Panc1 (cell line): ENCODE measurements at regions not wholly inside any gene's neighbourhood (a gene's known extent, or its start where the extent isn't known, plus 50 kb on each side); places are given as distances from the start of the nearest gene placed in this dataset.

Source experiments
- ATAC-seq: fragments of 200-7000 bp; cut with Tn5 transposase; 2 replicates; pipeline ENCODE4 v1.9.1; 2020; ENCODE audit warnings: mild to moderate bottlenecking, moderate library complexity
- BruUV-seq: library from RNA; stranded (reverse); fragments of 400-500 nt; replicated peaks from 2 replicates; lab custom pipeline; 2021; lab: Mats Ljungman, UMichigan
- CTCF ChIA-PET: fragments of 300-600 bp; sonication (Branson Sonifier 250); formaldehyde crosslinking; loops from one replicate; lab custom pipeline; 2022; ENCODE audit warnings: antibody characterized with exemption; lab: Charles Lee
- POLR2A ChIA-PET: fragments of 300-600 bp; sonication (Branson Sonifier 250); formaldehyde crosslinking; loops from one replicate; lab custom pipeline; 2022; ENCODE audit warnings: antibody characterized with exemption; lab: Charles Lee
- DNase-seq: peaks from one replicate; pipeline ENCODE4 v3.0.0-alpha.2; 2010; ENCODE audit warnings: low read depth, low spot score
- H3K27ac ChIP-seq: 2 replicates; pipeline ENCODE4 v1.5.1; 2011; ENCODE audit warnings: mild to moderate bottlenecking, low read length, inconsistent platforms
- H3K27me3 ChIP-seq: fragments of 200-500 bp; sonication (Bioruptor generic); 2 replicates; pipeline ENCODE4 v1.6.0; 2014; ENCODE audit warnings: low read length, inconsistent platforms; ENCODE audit not compliant: control insufficient read depth, insufficient read depth
- H3K36me3 ChIP-seq: fragments of 200-500 bp; sonication (Bioruptor generic); 2 replicates; pipeline ENCODE4 v1.5.1; 2014; ENCODE audit warnings: inconsistent platforms, mild to moderate bottlenecking, low read length, moderate library complexity; ENCODE audit not compliant: control insufficient read depth, insufficient read depth
- H3K4me1 ChIP-seq: 2 replicates; pipeline ENCODE4 v1.5.1; 2011; ENCODE audit warnings: inconsistent platforms, mild to moderate bottlenecking, low read length, moderate library complexity; ENCODE audit not compliant: control insufficient read depth, insufficient read depth
- H3K4me3 ChIP-seq, 2 experiments: 2 replicates each; pipeline ENCODE4 v1.5.1; 2011 to 2012; ENCODE audit warnings: low read depth in 2 of 2, low read length in 2 of 2, mild to moderate bottlenecking in 2 of 2, inconsistent platforms in 1 of 2, moderate library complexity in 1 of 2
- H3K9me3 ChIP-seq: fragments of 200-500 bp; sonication (Bioruptor generic); 2 replicates; pipeline ENCODE4 v1.5.1; 2014; ENCODE audit warnings: low read depth, mild to moderate bottlenecking, inconsistent platforms, low read length, moderate library complexity; ENCODE audit not compliant: control insufficient read depth, insufficient read depth
- POLR2AphosphoS5 ChIP-seq: IDR thresholded peaks from 2 replicates; pipeline ENCODE4 v1.6.1; 2012; ENCODE audit warnings: mild to moderate bottlenecking, low read depth, low read length, moderate library complexity
- REST ChIP-seq, 2 experiments: IDR thresholded peaks; 2 replicates each; pipeline ENCODE4 v1.6.1; 2011 to 2012; ENCODE audit warnings: low read depth in 2 of 2, control low read depth in 1 of 2, low read length in 1 of 2, mild to moderate bottlenecking in 1 of 2, moderate library complexity in 1 of 2; ENCODE audit not compliant: insufficient read depth in 1 of 2
- SIN3A ChIP-seq: IDR thresholded peaks from 2 replicates; pipeline ENCODE4 v1.6.1; 2012; ENCODE audit warnings: low read depth, mild to moderate bottlenecking, low read length, moderate library complexity, borderline replicate concordance; ENCODE audit not compliant: insufficient read depth
- TCF7L2 ChIP-seq: IDR thresholded peaks from 2 replicates; pipeline ENCODE4 v1.6.1; 2011; ENCODE audit warnings: mild to moderate bottlenecking, low read depth, low read length, inconsistent platforms
- in situ Hi-C: cut with HindIII; loops from 2 replicates; pipeline ENCODE4 v1.10.0; 2016; ENCODE audit warnings: low sequenced_read_pairs, low pct_unique_long_range_greater_than_20kb
- intact Hi-C: fragments of 100-400 bp; cut with micrococcal nuclease; formaldehyde crosslinking; loops from one replicate; pipeline ENCODE4 v1.10.0; 2022; ENCODE audit not compliant: unreplicated experiment
- TF ChIP-seq, protein P1 (sequence below): fragments of 450-650 bp; IDR thresholded peaks from 2 replicates; pipeline ENCODE4 v1.5.1; 2017; ENCODE audit warnings: mild to moderate bottlenecking

DNA sequence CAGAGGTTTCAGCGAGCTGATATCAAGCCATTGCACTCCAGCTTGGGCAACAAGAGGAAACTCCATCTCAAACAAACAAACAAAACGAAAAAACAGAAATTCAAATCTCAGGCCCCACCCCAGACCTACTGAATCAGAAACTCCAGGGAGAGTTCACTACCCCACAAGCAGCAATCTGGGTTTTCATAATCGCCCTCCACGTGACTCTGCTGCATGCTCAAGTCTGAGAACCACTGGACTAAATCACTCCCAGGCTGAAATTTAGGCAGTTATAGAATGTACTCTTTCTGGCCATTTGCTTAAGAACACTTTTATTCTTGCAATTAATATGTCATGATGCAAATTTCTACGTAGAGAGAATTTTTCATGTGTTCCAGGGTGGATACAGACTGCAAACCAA, 287.3 kb downstream of the USP46 start:
- intact Hi-C loops (no loop called here), in situ Hi-C loops (no loop called here)
- POLR2A ChIA-PET, result no interaction called here
- ATAC-seq (no peak), DNase-seq (no peak)
- TF ChIP-seq TCF7L2, result no peak
- no peak for TF ChIP-seq SIN3A
- no peak for TF ChIP-seq POLR2AphosphoS5
- Histone ChIP-seq H3K4me3 (no peak overlapping the region), H3K27me3 (no peaks in the 10 kb centered on the region), H3K9me3 (no peaks in the 10 kb centered on the region), H3K27ac (no peak overlapping the region), H3K4me1 (no peaks in the 10 kb centered on the region), H3K36me3 (no peaks in the 10 kb centered on the region)
- no TSS peak for BruUV-seq
- CTCF ChIA-PET, result no interaction called here

DNA sequence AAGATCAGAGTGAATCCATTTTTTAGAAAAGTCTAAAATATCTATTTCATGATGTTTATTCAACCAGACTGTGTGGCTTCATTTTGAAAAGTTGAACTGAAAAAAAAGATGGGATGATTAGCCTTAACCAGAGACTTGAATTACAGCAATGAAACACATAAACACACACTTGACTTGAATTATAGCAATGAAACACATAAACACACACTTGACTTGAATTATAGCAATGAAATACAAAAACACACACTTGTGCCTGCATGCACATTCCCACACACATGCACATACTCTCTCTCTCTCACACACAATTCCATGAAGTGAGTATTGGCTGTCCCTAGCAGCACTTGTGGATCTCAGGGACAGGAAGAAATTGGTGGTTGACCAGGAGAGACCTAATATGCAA, 286.8 kb downstream of the USP46 start:
- Histone ChIP-seq H3K36me3 (no peaks in the 10 kb centered on the region), H3K27ac (no peak overlapping the region), H3K27me3 (no peaks in the 10 kb centered on the region), H3K9me3 (no peaks in the 10 kb centered on the region), H3K4me3 (no peak overlapping the region), H3K4me1 (no peaks in the 10 kb centered on the region)
- in situ Hi-C loops (no loop called here), intact Hi-C loops (no loop called here)
- CTCF ChIA-PET, result no interaction called here
- POLR2A ChIA-PET, result no interaction called here
- DNase-seq (no peak), ATAC-seq (no peak)
- TF ChIP-seq POLR2AphosphoS5, result no peak
- no peak for TF ChIP-seq REST (IDR thresholded peaks at IDR 0.05; ENCODE audit: insufficient read depth in 1 of 2, low read depth in 2 of 2, low read length in 1 of 2)
- no TSS peak for BruUV-seq

GRCh38 chr4:52372747-52373146, 286.4 kb downstream of the USP46 start:
- Histone ChIP-seq H3K27me3 (no peaks in the 10 kb centered on the region), H3K4me3 (no peak overlapping the region), H3K27ac (no peak overlapping the region), H3K4me1 (no peaks in the 10 kb centered on the region), H3K36me3 (no peaks in the 10 kb centered on the region), H3K9me3 (no peaks in the 10 kb centered on the region)
- in situ Hi-C loops, result no loop called here
- TF ChIP-seq TCF7L2 (no peak), REST (IDR thresholded peaks at IDR 0.05; ENCODE audit: insufficient read depth in 1 of 2, low read depth in 2 of 2, low read length in 1 of 2) (no peak), POLR2AphosphoS5 (no peak), SIN3A (no peak)
- TF ChIP-seq, protein P1, sequence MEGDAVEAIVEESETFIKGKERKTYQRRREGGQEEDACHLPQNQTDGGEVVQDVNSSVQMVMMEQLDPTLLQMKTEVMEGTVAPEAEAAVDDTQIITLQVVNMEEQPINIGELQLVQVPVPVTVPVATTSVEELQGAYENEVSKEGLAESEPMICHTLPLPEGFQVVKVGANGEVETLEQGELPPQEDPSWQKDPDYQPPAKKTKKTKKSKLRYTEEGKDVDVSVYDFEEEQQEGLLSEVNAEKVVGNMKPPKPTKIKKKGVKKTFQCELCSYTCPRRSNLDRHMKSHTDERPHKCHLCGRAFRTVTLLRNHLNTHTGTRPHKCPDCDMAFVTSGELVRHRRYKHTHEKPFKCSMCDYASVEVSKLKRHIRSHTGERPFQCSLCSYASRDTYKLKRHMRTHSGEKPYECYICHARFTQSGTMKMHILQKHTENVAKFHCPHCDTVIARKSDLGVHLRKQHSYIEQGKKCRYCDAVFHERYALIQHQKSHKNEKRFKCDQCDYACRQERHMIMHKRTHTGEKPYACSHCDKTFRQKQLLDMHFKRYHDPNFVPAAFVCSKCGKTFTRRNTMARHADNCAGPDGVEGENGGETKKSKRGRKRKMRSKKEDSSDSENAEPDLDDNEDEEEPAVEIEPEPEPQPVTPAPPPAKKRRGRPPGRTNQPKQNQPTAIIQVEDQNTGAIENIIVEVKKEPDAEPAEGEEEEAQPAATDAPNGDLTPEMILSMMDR, result no peak
- DNase-seq (no peak), ATAC-seq (no peak)
- POLR2A ChIA-PET, result no interaction called here
- no TSS peak for BruUV-seq
- intact Hi-C loops, result no loop called here
- CTCF ChIA-PET, result no interaction called here
